GM21825 (cell line): ENCODE measurements at regions not wholly inside any gene's neighbourhood (a gene's known extent, or its start where the extent isn't known, plus 50 kb on each side); places are given as distances from the start of the nearest gene placed in this dataset.
A peak's percentile ranks its signal among the peaks of the same experiment; 100 is the strongest.
"Not testable (repeated sequence)": the region's sequence is repeated elsewhere in the genome, so short reads cannot be mapped to it uniquely, and the experiment has no call there.

ENCODE experiments used
- ATAC-seq: cut with Tn5 transposase; IDR thresholded peaks from one replicate; pipeline ENCODE4 v1.9.1; 2021; ENCODE audit warnings: mild to moderate bottlenecking, moderate library complexity; ENCODE audit not compliant: unreplicated experiment

DNA sequence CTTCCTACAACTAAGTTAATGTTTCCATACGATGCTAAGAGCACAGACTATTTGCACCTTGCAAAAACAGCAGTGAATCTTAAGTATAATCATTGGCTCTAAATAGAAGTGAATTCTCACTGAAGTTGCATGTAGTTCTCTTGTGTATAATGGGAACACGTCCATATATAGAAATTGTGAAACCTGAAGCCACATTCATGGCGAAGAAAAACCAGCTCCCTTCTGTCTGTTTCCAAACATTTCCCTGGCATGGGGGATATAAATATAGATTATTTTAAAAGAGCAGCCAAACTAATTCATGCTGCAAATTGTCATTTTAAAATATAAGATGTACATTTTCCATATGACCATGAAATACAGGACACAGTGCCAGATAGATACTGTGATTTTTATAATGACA, 71.1 kb downstream of the TRAM1L1 start:
- no peak for ATAC-seq

DNA sequence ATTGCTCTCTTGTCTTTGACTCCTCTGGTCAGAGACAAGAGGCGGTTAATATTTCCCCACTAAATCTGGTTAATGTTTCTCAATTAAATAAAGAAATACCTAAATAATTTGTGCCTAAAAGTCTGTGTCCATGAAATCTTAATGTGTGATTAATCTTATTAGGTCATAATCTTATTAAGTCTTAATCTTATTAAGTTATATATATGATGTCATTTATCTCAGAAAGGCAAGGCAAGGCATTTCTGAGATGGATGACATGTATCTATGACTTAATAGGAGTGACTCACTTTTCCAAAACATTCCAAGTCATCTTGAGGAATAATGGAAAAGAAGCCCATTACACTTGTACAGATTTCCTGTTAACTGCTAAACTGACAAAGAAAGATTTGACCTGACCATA, 74.7 kb downstream of the TRAM1L1 start:
- no peak for ATAC-seq

DNA sequence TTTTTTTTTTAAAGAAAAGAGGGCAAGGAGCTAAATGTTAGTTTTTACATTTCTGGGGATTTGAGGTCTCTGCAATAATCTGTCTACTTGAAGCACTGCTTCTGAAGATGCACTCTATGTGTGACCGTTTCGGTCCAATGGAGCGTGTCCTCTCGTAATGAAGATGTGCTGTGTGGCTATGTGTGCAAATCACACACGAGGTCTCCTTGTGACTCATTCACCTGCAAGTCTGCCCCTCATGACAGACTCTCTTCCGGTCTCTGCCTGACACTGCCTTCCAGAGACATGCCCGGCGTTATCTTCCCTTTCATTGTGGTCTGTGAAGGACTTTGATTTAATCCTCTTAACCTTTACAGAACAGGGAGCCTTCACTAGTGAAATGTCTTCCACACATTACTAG, 84.3 kb downstream of the TRAM1L1 start:
- ATAC-seq, result no peak

DNA sequence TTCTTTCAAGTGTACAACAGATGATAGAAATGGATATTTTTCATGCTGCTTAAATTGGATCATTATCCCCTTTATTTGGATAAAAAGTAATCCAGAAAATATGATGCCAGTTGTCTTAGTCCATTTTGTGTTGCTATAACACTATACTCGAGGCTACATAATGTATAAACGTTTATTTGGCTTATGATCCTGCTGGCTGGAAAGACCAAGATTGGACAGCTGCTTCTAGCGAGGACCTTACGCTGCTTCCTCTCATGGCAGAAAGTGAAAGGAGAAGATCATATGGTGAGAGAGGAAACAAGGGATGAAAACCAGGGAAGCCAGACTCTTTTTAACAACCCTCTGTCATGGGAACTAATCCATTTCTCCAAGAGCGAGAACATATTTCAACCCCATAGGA, 102.7 kb downstream of the TRAM1L1 start:
- no peak for ATAC-seq

DNA sequence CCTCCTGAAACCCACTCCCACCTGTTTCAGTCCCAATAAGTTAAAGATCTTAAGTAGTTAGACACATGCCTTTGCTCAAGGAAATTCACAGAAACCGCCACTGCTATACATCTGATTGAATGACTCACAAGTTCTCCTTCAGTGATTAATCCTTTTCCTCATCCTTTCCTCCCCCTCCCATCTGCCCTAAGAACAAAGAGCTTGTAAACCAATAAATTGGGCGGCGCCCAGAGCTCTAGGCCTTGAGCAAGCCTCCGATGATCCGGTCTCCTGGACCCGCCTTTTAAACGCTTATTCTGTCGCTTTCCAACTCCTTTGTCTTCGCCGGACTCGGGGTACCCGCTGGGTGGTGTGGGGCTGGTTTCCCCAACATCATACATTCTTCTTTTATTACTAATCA, 104.9 kb downstream of the TRAM1L1 start:
- not testable (repeated sequence) for ATAC-seq

DNA sequence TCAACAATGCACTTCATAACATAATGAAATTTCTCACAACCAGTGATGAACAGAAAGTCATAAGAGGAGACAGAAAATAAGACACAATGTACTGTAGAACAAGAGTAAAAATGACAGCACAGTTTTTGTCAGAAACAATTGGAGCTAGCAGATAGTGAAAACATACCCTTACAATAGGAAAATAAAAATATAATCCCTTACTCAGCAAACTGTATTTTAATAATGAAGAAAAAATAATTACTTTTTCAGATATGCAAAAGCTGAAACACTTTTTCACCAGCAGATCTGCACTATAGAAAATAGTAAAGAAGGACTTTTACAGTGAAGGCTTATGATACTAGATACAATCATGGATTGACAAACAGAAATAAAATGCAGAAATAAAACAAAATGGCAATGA, 126.3 kb downstream of the TRAM1L1 start:
- ATAC-seq, result no peak

DNA sequence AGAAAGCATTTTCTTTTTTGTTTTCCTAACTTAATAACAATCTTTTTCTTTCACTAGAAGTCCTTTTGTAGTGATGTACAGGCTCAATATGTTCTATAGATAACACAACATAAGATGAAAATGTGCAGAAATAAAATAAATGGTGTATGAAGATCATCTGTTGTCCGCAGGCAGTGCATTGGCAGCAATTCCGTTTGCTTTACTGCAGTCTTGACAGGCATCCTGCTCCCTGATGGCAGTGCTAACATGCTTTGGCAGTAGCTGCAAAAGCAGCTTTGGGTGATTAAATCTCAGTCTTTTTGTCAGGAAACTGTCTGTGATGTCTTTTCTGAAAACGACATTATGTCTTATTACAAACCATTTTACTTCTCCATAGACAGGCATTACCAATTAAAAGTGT, 131.4 kb downstream of the TRAM1L1 start:
- ATAC-seq, result no peak

DNA sequence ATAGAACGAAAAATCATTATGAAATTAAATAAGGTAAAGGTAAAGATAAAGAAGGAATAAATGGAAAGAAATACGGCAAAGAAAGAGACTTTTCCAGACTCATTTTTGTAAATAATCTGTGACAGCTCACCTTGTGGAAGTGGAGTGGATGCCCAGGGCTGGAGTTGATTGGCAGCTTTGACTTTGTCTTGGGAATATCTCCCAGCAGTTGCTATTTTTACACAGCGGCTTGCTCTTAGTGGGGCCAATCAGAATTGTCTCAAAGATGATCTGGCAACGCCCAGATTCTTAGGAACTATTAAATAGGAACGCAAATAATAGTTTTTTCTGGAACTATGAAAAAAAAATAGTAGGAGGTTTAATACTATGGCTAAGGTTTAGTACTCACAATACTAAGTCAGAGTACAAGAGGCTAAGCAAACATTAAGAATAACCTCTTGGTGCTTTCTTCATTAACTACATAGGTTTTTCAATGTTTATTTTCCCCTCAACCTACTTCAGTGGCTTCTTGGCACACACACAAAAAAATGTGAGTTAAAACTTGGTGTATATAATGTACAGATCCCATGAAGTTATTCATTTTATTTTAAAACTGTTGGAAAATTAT, 132.7 kb downstream of the TRAM1L1 start:
- no peak for ATAC-seq

DNA sequence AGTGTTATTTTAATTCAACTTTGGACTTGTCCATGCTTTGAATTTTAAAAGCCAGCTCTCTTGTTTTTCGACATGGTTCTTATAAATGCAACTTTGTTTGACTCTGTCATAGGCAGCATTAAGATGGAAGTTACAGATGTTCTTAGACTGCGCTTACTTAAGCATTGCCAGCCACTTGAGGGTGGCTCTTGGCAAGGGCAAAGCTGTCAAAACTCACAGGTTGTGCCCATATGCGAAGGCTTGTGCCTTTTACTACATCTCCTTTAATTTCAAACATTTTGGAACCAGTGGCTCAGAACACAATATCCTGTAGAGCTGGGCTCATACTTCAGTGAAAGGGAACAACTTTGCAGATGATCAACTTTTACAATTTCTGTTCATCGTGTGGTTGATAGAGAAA, 135.5 kb downstream of the TRAM1L1 start:
- no peak for ATAC-seq

DNA sequence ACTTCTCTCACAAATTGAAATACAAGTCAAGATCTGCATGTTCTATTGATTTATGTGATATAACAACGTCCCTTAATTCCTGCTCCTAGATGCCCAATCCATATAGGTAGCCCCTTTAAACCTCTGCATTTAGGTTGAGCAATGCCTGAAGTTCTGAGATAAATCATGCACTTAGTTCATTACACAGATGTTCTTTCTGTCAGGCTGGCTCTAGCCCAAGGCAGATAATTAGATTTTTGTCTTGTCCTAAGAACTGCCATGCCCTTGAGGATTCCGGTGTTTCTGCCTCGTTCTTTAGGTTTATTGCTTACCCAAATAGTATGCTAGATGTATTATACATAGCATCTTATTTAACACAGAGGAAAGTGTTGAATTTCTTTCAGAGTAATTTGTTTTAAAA, 143.1 kb downstream of the TRAM1L1 start:
- no peak for ATAC-seq

DNA sequence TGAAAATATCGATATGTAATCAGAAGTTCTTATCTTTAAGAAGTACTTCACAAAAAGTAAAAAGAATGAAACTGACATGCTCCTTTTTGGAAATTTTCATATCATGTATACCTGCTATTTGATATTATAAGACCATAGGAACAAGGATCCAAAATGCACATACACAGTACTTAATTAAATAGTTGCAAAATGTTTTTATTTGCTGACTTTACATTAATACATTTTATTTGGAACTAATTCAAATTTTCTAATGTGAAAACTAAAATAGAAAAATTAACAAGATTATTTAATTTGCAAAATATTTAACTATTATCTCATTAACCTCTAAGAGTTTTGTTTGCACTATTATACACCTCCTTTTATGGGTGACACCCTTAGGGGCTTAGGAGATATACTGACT, 155.0 kb downstream of the TRAM1L1 start:
- ATAC-seq, result no peak

DNA sequence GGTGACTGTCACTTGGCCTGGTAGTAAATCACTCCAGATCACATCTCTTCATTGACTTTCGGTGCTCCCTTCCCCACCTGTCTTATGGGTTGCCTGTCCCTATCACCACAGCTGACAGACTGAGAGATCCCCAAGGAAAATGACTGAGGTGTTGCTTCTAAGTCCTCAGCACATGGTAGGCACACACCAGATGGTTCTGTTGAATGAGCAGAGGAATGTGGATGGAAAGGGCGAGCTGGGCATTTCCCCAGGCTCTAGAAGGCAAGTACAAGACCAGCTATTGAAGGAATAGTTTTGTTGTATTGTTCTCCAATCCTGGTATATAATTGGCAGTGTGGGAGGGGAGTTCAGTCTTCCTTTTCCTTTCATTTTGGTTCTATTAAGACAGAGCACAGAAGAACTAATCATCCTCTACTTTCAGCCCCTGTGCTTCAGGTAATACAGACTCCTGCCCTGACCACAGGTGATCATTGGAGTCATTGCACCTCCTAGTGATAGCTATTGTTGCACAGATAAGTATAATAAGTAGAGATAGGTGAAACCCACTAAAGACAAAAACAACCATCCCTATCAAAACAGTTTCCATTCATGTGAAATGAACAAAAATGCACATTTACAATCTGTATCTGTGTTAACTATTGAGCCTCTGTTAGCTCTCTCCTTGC, 158.6 kb downstream of the TRAM1L1 start:
- no peak for ATAC-seq

DNA sequence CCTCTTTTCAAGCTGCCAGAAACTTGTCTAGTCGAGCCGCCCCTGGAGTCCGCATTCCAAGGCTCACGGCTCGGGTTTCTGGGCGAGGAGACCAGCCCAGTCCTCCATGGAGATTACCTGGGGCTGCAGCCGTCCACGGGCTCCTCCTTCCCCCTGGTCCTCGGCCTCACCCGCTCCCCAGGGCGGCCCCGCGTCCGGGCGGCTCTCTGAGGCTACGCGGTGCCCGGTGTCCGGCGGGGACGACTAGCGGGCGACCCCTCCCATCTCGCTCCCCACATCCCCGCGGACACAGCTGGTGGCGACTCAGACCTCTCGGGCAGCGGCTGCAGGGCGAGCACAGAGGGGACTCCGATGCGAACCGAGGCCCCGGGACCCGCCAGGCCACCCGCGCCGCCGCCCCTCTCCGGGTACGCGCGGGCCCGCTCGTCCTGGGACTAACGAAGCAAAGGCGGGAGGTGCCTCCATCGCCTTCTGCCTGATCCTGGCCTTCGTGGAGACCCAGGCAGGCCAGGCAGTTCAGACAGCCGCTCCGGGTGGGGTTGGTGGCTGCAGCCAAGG, 159.4 kb downstream of the TRAM1L1 start:
- ATAC-seq, result no peak

DNA sequence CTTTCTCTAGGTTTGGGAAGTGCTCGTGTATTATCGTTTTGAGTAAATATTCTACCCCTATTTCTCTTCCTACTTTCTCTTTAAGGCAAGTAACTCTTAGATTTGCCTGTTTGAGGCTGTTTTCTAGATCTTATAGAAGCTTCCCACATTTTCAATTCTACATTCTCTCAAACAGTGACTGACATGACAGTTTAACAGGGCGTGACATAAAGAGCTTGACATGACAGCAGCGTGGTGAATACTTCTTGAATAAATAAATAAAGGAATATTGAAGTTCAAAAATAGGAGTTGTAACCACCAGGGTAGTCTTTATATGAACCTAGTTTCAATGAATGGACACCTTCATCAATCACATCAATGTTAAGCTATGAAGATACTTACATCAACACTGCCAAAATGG, 162.0 kb downstream of the TRAM1L1 start:
- ATAC-seq, result no peak

DNA sequence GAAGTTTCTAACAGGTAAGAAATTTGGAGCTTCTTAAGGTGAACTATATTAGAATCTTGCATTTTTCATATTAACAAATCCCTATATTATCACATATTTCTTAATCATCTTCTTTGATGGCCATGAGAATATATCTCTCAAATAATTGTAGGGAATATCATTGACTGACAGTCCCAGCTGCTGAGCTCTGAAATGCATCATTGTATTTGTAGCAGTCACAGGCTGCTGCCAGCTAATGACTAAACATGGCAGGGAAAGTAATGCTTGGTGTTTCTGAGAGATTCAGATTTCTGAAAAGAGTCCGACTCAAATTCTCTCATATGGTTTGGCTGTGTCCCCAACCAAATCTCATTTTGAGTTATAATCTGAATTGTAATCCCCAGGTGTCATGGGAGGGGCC, 171.9 kb downstream of the TRAM1L1 start:
- ATAC-seq, result no peak

DNA sequence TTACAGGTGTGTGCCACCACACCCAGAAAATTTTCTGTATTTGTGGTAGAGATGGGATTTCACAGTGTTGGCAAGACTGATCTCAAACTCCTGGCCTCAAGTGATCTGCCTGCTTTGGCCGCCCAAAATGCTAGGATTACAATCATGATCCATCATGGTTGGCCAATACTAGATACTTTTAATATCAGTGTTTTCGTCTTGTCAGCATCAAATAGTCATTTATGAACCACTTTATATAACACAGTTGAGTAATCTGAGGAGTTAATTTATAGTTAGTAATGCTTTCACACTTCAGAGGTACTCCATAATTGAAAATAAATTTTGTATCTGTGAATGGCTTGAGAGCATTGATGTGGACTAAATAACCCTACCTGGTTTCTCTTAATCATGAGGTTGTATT, 178.6 kb downstream of the TRAM1L1 start:
- no peak for ATAC-seq

DNA sequence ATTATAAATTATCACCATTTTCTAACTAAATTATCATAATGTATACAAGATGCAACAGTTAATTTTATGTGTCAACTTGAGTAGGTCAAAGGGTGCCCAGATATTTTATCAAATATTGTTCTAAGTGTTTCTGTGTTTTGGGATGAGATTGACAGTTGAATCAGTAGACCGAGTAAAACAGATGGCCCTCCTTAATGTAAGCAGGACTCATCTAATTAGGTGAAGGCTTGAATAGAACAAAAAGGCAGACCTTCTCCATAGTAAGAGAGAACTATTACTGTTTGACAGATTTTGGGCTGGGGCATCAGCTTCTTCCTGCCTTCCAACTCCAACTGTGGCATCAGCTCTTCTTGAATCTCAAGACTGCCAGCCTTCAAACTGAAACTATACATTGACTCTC, 185.8 kb downstream of the TRAM1L1 start:
- ATAC-seq, result no peak

DNA sequence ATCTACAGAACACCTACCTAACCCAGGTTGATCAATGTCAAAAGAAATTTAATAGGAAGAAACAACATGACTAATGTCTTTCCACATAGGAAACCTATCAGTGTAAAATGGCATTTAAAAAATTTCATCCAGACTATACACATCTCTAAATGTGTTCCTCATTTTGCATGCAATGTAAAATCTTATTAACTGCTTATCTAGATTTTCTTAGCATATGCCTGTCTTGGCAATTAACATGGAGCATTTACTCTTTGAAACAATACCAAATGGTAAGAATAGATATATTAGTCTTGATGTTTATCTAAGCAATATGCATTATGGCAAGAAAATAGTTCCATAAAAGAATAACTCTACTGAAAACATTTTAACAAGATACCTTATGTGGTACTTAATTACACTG, 199.8 kb downstream of the TRAM1L1 start:
- ATAC-seq, result no peak

DNA sequence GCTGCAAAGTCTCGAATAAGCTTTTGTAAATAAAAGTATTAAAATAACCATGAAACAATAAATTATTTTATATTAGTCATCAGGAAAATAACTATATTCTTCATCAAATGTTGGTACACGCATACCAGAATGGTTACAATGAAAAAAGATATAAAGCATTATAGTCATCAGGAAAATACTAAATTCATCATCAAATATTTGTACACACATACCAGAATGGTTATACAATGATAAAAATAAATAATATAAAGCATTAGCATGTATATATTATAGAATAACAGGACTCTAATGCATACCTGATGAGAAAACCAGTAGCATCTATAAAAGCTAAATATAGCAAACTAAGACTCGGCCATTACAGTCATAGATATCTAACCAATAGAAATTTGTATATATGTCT, 202.9 kb downstream of the TRAM1L1 start:
- no peak for ATAC-seq

DNA sequence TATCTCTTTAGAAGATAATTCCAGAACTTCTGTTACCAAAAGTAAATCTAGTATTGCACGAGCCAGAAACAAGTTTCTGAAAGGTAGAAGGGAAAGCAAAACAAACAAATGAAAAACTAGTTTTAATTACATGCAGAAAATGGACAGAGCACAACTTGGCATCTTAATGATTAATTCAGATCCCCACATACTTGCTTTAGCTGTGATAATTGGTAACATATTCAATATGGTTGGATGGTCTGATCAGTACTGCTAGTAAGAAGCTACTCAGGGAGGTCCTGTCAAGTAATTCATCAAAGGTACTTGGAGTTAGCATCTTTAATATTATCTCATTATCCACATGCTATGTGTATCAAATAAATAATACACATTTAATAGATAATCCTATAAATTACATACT, 204.3 kb downstream of the TRAM1L1 start:
- peak; percentile 63 for ATAC-seq

DNA sequence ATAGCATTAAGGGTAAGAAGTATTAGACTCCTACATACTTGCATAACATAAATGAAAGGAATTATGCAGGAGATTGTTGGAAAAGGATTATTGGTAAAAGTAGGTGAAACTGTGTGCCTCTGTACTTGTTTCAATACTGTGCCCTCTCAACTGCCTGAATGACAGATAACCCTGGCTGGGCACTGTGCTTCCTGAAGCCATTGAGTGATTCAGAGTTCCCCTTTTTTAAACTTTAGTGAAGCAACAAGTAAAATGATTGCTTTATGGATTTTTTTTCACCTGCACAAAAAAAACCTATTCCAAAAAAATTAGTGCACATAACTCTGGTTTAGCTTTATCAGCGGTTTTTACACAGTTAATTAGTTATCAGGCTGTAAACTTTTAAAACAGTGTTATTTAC, 204.8 kb downstream of the TRAM1L1 start:
- ATAC-seq, result peak; percentile 44

DNA sequence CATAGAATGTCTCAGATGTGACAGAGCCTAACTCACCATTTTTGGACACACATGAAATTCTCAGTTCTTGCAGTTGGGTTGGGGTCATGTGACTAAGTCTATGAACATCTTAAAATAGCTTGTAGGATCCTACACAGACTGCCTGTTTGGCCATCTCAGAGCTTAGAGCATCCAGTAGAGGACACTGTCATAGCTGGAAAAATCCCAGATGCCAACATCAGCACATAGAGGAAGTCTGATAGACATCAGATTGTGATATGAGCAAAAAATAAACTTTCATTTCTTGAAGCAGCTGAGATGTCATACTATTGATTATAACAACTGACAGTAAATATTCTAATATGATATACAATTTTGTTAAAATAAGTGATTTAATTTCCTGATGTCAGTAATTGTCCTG, 207.1 kb downstream of the TRAM1L1 start:
- ATAC-seq, result no peak

DNA sequence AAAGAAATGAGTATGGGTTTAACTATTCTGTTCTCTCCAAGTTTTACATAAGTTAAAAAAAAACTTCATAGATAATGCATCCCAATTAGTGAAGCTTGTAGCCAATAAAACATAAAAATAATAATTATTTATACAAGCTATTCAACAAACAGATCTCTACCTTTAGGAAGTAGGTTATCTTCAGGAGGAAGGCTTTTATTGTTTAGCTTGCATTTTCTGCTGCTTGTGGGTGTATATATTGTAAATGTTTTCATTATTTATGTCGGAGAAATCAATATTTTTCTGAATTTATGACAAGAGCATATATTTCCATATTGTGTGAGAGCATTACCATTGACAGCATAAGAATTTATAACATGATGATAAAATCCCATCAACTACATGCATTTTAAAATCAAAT, 208.3 kb downstream of the TRAM1L1 start:
- no peak for ATAC-seq
